Hematopoietic multipotent progenitor cell treated with erythropoietin and hydrocortisone succinate and interleukin-3 and kit ligand, for 4 days (in vitro differentiated cells): ENCODE measurements at regions not wholly inside any gene's neighbourhood (a gene's known extent, or its start where the extent isn't known, plus 50 kb on each side); places are given as distances from the start of the nearest gene placed in this dataset.

Experiments
- DNase-seq: peaks from one replicate; pipeline ENCODE4 v3.0.0-alpha.2; 2015

- DNase-seq: peak; percentile 71
Observed at GRCh38 chr1:239263801-239264200, 122.6 kb upstream of the CHRM3 start.

DNA sequence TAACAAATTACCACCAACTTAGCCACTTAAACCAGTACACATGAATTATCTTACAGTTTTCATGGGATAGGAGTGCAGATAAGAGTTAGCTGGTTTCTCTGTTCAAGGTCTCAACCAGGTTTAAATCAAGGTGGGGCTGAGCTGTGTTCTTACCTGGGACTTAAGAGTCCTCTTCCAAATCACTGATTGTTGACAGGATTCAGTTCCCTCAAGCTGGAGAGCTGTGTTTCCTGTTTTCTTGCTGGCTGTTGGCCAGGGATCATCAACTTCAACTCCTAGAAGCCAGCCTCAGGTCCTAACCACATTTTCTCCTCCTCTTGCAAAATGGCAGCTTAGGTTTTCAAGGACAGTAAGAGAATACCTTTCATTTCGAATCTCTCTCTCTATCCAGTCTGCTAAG lies 123.8 kb upstream of the CHRM3 start:
- DNase-seq: peak; percentile 16

GRCh38 chr1:239261521-239261920 lies 124.8 kb upstream of the CHRM3 start:
- no peak for DNase-seq

DNA sequence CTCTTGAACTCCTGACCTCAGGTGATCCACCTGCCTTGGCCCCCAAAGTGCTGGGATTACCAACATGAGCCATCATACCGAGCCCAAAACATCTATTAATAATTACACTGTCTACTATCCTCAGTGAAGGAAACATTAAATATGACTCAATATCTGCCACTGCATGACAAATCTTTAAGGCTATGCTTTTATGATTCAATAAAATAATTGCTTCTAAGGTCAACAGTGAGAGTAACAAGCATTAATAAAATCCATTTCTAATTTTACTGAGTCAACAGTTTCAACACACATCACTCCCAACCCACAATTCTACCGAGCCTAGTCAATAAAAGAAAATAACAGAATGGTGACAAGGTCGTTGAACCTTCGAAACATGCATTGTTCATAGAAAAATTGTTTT lies 125.5 kb upstream of the CHRM3 start:
- no peak for DNase-seq

- no peak for DNase-seq
Observed at GRCh38 chr1:239255628-239256160, 130.7 kb upstream of the CHRM3 start.

GRCh38 chr1:239254999-239255398 lies 131.4 kb upstream of the CHRM3 start:
- no peak for DNase-seq

- no peak for DNase-seq
Observed at GRCh38 chr1:239253032-239253431, 133.3 kb upstream of the CHRM3 start.

DNA sequence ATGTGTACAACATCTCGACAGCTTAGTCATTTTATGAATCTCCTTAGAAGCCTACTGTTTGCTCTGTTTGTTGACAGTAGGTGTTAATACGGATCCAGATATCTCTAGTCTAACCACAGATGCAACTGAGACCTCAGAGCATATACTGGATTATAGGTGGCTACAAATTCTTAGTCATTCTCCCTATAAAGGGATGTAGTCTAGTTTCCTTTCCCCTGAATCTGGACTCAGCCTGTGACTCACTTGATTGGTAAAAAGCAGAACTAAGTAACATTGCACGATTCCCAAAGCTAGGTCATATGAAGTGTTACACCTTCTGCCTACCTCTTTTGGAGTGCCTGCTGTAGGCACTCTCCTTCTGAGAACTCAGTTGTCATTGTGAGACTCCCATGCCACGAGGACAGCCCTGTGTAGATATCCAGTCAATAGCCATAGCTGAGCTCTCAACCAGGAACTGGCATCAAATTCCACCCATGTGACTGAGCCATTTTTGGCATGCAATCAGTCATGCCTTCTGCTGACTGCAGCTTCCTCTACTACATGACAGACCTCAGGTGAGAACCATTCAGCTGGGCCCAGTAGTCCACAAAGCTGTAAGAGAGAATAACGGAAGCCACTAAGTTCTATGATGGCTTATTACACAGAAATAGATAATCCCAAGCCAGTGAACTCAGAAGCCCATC lies 135.9 kb upstream of the CHRM3 start:
- DNase-seq: peak; percentile 20

DNA sequence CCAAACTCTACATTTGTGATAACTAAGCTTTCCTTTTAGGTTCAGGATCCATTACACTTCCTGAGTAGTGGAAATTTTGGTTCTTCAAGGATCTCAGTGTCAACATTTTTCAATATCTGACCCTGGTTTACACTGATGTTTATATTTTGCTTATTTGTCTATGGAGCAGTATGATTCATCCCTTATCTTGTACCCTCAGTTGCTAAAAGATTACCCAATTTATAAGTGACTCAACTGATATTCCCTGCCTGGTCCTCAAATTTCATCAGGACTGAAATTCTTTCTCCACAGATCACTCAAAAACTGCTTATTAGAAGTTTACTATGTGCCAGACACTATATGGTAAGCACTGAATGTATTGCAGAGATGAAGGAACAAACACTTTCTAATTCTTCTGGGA lies 139.1 kb upstream of the CHRM3 start:
- no peak for DNase-seq

- DNase-seq: no peak
Observed at GRCh38 chr1:239244084-239244483, 142.3 kb upstream of the CHRM3 start.

DNA sequence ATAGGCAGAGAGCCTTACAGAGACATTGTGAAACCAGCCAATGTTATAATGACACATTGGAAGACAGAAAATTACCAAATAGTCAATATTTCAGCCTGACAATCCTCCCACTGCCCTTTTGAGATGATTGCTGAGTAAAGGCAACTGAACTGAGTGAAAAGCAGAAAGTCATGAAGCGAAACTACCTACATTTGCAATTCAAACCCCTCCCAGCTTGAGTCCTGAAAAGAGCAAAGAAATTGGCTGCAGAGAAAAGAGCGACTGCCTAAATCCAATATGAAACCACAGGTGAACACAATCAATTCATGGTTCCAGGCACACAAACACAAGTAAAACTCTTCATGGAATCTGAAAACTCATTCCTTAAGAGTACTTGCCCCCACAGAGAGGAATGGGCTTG lies 143.4 kb upstream of the CHRM3 start:
- DNase-seq: no peak

- DNase-seq: no peak
Observed at GRCh38 chr1:239242404-239242803, 144.0 kb upstream of the CHRM3 start.

DNA sequence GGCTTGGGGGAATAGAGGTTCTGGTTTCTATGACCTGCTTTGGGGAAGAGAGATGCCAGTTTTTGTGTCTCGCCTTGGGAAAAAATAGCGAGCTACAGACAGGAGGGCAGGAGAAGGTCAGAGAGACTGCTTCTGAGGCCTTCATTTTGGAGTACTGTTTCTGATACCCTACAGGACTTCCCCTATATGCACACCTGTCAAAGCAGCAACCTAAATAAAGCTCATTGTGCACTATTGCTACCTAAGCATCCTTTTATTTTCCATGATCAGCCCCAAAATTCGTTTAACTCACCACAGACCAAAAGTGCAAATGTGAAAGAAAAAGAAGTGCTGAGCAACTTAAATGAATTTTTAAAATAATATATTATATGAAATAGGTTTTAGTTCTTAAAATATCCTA lies 145.6 kb upstream of the CHRM3 start:
- no peak for DNase-seq

GRCh38 chr1:239239529-239239928 lies 146.8 kb upstream of the CHRM3 start:
- no peak for DNase-seq

GRCh38 chr1:239237912-239238311 lies 148.5 kb upstream of the CHRM3 start:
- no peak for DNase-seq

- DNase-seq: peak; percentile 18
Observed at GRCh38 chr1:239233626-239234025, 152.7 kb upstream of the CHRM3 start.

DNA sequence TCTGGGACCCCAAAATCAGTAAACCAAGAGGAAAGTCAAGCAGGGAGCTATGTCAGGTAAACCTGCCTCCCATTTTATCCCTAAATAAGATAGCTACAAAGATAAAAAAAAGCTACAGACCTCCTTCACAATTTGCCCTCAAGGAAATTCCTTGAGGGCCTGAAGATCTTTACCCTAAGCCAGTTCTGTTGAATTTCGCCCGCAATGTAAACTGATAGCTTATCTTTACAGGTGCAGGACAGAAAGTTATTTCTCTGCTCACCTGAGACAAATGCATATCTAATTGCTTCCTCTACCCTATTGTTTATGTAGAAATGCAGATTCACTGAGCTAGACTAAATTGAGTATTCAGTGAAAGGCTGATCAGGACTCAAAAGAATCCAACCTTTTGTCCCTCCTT lies 153.4 kb upstream of the CHRM3 start:
- no peak for DNase-seq

DNA sequence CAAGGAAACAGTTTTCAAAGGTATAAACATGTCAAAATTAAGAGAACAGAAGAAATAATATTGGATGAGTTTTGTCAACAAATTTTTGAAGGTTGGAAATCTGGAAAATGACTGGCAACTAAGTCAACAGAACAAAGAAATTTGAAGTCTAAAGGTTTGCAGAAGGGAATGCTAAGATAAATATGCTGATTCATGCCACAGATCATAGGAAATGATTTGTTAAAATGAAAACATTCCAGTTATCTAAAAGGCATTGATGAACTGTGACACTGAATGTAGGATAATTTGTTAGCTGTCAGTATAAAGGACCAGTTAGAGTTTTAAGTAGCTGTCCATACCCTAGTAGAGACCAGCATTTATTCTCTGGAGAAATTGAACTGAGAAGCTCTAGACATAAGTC lies 157.9 kb upstream of the CHRM3 start:
- no peak for DNase-seq

GRCh38 chr1:239225396-239225795 lies 161.0 kb upstream of the CHRM3 start:
- no peak for DNase-seq

DNA sequence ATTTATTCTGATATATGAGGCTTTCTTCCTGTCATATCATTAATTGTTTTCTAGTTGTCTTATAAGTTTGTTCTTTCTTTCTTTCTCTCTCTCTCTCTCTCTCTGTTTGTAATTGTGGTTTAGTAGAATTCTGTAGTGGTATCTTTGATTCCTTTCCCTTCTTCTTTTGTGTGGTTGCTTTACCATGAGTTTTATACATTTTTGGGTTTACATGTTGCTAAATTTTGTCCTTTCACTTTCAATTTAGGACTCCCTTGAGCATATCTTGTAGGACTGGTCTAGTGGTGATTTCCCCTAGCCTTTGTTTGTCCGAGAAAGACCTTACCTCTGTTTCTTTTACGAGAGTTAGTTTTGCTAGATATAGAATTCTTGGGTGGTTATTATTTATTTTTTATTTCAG lies 162.3 kb upstream of the CHRM3 start:
- no peak for DNase-seq

DNA sequence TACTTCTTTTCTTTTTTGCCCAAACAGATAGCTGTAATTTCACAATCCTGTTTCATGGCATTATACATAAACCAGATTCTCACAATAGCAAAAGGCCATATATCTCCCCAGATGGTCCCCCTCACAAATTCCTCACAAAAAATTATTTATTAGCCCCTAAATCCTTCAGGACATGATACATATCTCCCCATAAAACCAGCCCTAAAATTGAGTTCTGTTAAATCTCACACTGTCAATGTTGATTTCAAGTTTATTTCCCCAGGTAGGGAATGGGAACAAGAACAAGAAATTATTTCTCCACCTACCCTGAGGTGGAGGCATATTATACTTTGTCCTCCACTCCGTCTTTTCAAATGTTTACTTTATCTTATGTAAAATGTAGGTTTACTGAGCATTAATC lies 163.4 kb upstream of the CHRM3 start:
- DNase-seq: no peak

- DNase-seq: no peak
Observed at GRCh38 chr1:239221656-239222055, 164.7 kb upstream of the CHRM3 start.

DNA sequence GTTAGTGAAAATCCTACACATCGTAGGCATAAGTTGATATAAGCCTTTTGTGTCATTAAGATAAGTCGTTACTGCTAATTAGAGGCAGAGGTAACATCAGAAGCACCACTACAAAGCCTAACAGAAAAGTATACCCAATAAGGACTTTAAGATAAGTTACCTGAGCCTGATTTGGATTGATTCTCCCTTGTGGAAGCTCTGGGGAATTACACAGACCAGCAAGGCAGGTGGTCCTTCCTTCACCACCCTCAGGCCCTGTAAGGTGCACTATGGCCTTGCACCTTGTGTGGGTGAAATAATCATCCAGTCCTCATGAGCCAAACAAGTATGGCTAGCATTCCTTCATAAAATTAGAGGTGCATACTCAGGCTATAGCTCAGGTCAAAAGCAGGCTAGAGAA lies 166.7 kb upstream of the CHRM3 start:
- DNase-seq: no peak

- DNase-seq: no peak
Observed at GRCh38 chr1:239218301-239218700, 168.1 kb upstream of the CHRM3 start.

DNA sequence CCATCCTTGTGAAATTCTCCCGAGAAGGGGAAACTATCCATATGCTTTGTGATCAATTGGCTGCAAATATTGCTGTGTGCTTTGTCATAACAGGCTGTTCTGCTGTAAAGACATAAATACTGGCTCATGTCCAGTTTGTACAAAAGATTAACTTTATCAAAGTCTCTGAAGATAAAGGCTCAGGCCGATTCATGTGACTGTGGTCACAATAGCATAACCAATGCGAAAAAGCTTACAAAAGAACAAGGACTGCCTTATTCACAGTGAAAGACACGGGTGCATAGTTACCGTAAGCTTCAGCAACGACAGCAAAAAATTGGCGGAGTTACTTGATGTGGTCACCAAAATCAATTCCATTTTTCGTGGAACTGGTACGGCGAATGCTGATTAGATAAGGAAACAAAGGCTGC lies 173.6 kb upstream of the CHRM3 start:
- DNase-seq: no peak
